ENCODE measurements at regions not wholly inside any gene's neighbourhood (a gene's known extent, or its start where the extent isn't known, plus 50 kb on each side); places are given as distances from the start of the nearest gene placed in this dataset.

GRCh38 chr21:41674402-41674801 lies 92.5 kb downstream of the RIPK4 start:
- Histone ChIP-seq H4K20me1 (ENCODE audit: control insufficient read depth, extremely low read depth, insufficient read depth, low read length) (no peaks in the 10 kb centered on the region), H3K27me3 (ENCODE audit: control insufficient read depth, insufficient read depth, low read length) (no peaks in the 10 kb centered on the region), H3K9ac (ENCODE audit: insufficient read depth, low read length) (no peak overlapping the region), H3K4me2 (ENCODE audit: extremely low read depth, insufficient read depth, low read length) (no peak overlapping the region), H3K9me3 (ENCODE audit: control insufficient read depth, insufficient read depth, low read depth, low read length) (no peaks in the 10 kb centered on the region), H3K36me3 (ENCODE audit: control insufficient read depth, insufficient read depth, low read length) (no peaks in the 10 kb centered on the region), H3K79me2 (ENCODE audit: control insufficient read depth, insufficient read depth, low read length) (no peaks in the 10 kb centered on the region), H3K4me1 (ENCODE audit: control insufficient read depth, extremely low read depth, insufficient read depth, low read length) (peaks cover 6% of the 10 kb centered on the region), H3K27ac (ENCODE audit: insufficient read depth, low read length) (no peak overlapping the region), H2AFZ (ENCODE audit: low read length) (no peak overlapping the region), H3K4me3 (replicated peaks in 1 of 4; ENCODE audit: control extremely low read depth in 1 of 4, insufficient read depth in 1 of 4, low read depth in 3 of 4, low read length in 4 of 4) (no peak overlapping the region)
- TF ChIP-seq EZH2 (IDR thresholded peaks at IDR 0.05; ENCODE audit: low read length, missing control alignments) (no peak), CTCF (conservative IDR thresholded peaks at IDR 0.05 in 1 of 2, IDR thresholded peaks at IDR 0.05 in 1 of 2; ENCODE audit: low read depth in 1 of 2, low read length in 2 of 2) (no peak)
- no peak for DNase-seq (ENCODE audit: low read depth in 2 of 2)

GRCh38 chr21:41673596-41674335 lies 93.1 kb downstream of the RIPK4 start:
- Histone ChIP-seq H3K4me2 (ENCODE audit: extremely low read depth, insufficient read depth, low read length) (no peak overlapping the region), H4K20me1 (ENCODE audit: control insufficient read depth, extremely low read depth, insufficient read depth, low read length) (no peaks in the 10 kb centered on the region), H3K9me3 (ENCODE audit: control insufficient read depth, insufficient read depth, low read depth, low read length) (no peaks in the 10 kb centered on the region), H3K27me3 (ENCODE audit: control insufficient read depth, insufficient read depth, low read length) (no peaks in the 10 kb centered on the region), H3K27ac (ENCODE audit: insufficient read depth, low read length) (no peak overlapping the region), H3K36me3 (ENCODE audit: control insufficient read depth, insufficient read depth, low read length) (no peaks in the 10 kb centered on the region), H3K79me2 (ENCODE audit: control insufficient read depth, insufficient read depth, low read length) (no peaks in the 10 kb centered on the region), H3K4me1 (ENCODE audit: control insufficient read depth, extremely low read depth, insufficient read depth, low read length) (peaks cover 3% of the 10 kb centered on the region), H3K4me3 (replicated peaks in 1 of 4; ENCODE audit: control extremely low read depth in 1 of 4, insufficient read depth in 1 of 4, low read depth in 3 of 4, low read length in 4 of 4) (no peak overlapping the region), H2AFZ (ENCODE audit: low read length) (no peak overlapping the region), H3K9ac (ENCODE audit: insufficient read depth, low read length) (no peak overlapping the region)
- no peak for DNase-seq (ENCODE audit: low read depth in 2 of 2)
- TF ChIP-seq EZH2 (IDR thresholded peaks at IDR 0.05; ENCODE audit: low read length, missing control alignments) (no peak), CTCF (conservative IDR thresholded peaks at IDR 0.05 in 1 of 2, IDR thresholded peaks at IDR 0.05 in 1 of 2; ENCODE audit: low read depth in 1 of 2, low read length in 2 of 2) (no peak)

GRCh38 chr21:41673071-41673470 lies 93.8 kb downstream of the RIPK4 start:
- H3K4me1 ChIP-seq (ENCODE audit: control insufficient read depth, extremely low read depth, insufficient read depth, low read length), result no peaks in the 10 kb centered on the region
- no peak overlapping the region for H3K9ac ChIP-seq (ENCODE audit: insufficient read depth, low read length)
- no peak overlapping the region for H3K4me2 ChIP-seq (ENCODE audit: extremely low read depth, insufficient read depth, low read length)
- no peak for DNase-seq (ENCODE audit: low read depth in 2 of 2)
- no peaks in the 10 kb centered on the region for H3K79me2 ChIP-seq (ENCODE audit: control insufficient read depth, insufficient read depth, low read length)
- no peaks in the 10 kb centered on the region for H3K27me3 ChIP-seq (ENCODE audit: control insufficient read depth, insufficient read depth, low read length)
- no peak overlapping the region for H3K27ac ChIP-seq (ENCODE audit: insufficient read depth, low read length)
- no peaks in the 10 kb centered on the region for H3K9me3 ChIP-seq (ENCODE audit: control insufficient read depth, insufficient read depth, low read depth, low read length)
- no peaks in the 10 kb centered on the region for H4K20me1 ChIP-seq (ENCODE audit: control insufficient read depth, extremely low read depth, insufficient read depth, low read length)
- no peak overlapping the region for H2AFZ ChIP-seq (ENCODE audit: low read length)
- H3K4me3 ChIP-seq (replicated peaks in 1 of 4; ENCODE audit: control extremely low read depth in 1 of 4, insufficient read depth in 1 of 4, low read depth in 3 of 4, low read length in 4 of 4), result no peak overlapping the region
- no peaks in the 10 kb centered on the region for H3K36me3 ChIP-seq (ENCODE audit: control insufficient read depth, insufficient read depth, low read length)
- no peak for TF ChIP-seq EZH2 (IDR thresholded peaks at IDR 0.05; ENCODE audit: low read length, missing control alignments)
- no peak for TF ChIP-seq CTCF (conservative IDR thresholded peaks at IDR 0.05 in 1 of 2, IDR thresholded peaks at IDR 0.05 in 1 of 2; ENCODE audit: low read depth in 1 of 2, low read length in 2 of 2)

Data from fibroblast of lung (primary cell).